Omental fat pad (tissue), 3 donors: ENCODE measurements at regions not wholly inside any gene's neighbourhood (a gene's known extent, or its start where the extent isn't known, plus 50 kb on each side); places are given as distances from the start of the nearest gene placed in this dataset.

ENCODE experiments used
- ATAC-seq: fragments of 150-250 bp; one replicate; pipeline ENCODE4 v1.9.1; 2016; ENCODE audit warnings: mild to moderate bottlenecking, moderate library complexity; ENCODE audit not compliant: low FRiP score
- DNase-seq: peaks from one replicate; pipeline ENCODE4 v3.0.0-alpha.2; 2019; ENCODE audit warnings: low spot score
- CTCF ChIP-seq, 3 donors: fragments of 450-650 bp; IDR thresholded peaks; one replicate each; pipeline ENCODE4 v1.5.1; 2016 to 2017; ENCODE audit warnings: antibody characterized with exemption in 3 of 3, mild to moderate bottlenecking in 3 of 3, moderate library complexity in 2 of 3

DNA sequence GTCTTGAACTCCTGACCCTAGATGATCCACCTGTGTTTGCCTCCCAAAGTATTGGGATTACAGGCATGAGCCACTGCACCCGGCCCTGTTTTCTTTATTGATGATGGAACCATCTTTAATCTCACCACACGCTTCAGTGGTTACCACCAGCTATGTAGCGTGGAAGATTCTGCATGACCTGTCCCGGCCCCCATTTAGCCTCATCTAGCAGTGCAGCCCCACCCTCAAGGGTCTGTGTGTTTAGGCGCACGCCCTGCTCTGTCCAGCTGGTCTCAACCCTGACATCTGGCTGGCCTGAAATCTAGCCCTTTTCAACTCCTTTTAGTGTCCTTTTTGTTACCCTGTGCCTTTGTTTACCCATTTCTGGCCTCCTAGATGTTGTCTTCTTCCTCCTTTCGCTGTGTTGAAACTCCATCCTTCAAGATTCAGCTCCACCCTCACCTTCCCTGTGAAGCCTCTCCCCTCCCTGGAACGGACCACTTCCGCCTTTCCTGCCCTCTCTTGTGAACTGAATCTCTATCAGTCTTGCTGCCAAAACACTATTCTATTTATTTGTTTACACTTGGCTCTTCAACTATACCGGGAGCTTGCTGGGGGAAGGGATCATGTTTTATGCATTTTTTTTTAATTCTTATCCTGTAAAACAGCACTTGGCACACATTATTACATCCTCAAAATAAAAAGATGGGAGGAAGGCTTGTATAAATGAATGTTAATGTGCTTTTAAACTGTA is 101.0 kb upstream of the MTHFD1L start:
- DNase-seq (no peak), ATAC-seq (no peak)
- no peak for TF ChIP-seq CTCF (IDR thresholded peaks at IDR 0.05)

GRCh38 chr6:150765067-150765764 is 100.3 kb upstream of the MTHFD1L start:
- no peak for TF ChIP-seq CTCF (IDR thresholded peaks at IDR 0.05)
- no peak for DNase-seq
- no peak for ATAC-seq

GRCh38 chr6:150766201-150766997 is 99.1 kb upstream of the MTHFD1L start:
- no peak for DNase-seq
- ATAC-seq: no peak
- TF ChIP-seq CTCF (IDR thresholded peaks at IDR 0.05): no peak

DNA sequence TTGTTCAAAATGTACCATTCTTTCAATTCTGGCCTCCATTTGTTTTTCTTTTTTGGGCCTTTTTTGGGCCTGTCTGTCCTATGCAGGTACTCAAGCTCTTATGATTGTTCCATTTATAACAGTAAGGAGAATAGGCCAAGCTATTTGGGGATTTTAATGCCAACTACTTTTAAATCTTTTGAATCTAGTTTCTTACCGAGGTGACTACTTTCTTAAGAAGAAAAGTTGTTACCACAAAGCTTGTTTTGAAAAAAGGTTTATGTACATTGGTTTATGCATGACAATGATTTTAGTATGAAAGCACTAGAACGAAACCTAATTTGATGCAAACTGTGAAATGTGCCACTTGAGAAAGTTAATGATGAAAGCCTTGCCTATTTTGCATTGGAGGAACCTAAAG is 98.3 kb upstream of the MTHFD1L start:
- no peak for TF ChIP-seq CTCF (IDR thresholded peaks at IDR 0.05)
- DNase-seq (no peak), ATAC-seq (no peak)

- DNase-seq (no peak), ATAC-seq (no peak)
- no peak for TF ChIP-seq CTCF (IDR thresholded peaks at IDR 0.05)
Observed at GRCh38 chr6:150767571-150768018, 97.9 kb upstream of the MTHFD1L start.

DNA sequence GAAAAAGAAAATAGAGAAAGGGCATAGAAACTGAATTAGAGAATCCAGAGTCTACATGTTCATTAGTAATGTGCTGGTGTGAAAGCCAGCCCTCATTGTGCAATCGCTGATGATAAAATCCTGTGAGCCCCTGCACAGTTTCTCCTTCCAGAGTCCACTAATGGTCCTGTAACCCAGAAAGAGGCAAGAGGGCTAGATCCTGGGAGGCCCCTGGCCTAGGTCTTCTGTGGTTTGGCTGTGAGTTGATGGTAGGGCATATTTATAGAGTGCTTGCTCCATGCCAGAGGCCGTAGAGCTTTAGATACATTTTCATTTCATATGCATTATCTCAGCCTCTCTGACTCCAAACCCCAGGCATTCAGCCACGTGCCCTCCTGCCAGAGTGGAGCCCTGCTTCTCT is 94.9 kb upstream of the MTHFD1L start:
- TF ChIP-seq CTCF (IDR thresholded peaks at IDR 0.05): no peak
- ATAC-seq: peak; percentile 37

More for the DNA sequence above, 94.9 kb upstream of the MTHFD1L start:
- no peak for DNase-seq
